ENCODE measurements at regions not wholly inside any gene's neighbourhood (a gene's known extent, or its start where the extent isn't known, plus 50 kb on each side); places are given as distances from the start of the nearest gene placed in this dataset.
A peak's percentile ranks its signal among the peaks of the same experiment; 100 is the strongest.

- H3K36me3 ChIP-seq: no peaks in the 10 kb centered on the region
- no peaks in the 10 kb centered on the region for H3K27me3 ChIP-seq
- ATAC-seq: peak; percentile 72 to 92 (median 80)
- H3K4me3 ChIP-seq: no peak overlapping the region
- peak overlapping the region in 4 of 12 donors; percentile 6 to 57 (median 32) for H3K27ac ChIP-seq
- no peak for TF ChIP-seq CTCF (IDR thresholded peaks at IDR 0.05)
- TF ChIP-seq POLR2A (IDR thresholded peaks at IDR 0.05): no peak
- peak in 3 of 5 donors; percentile 10 to 28 (median 19) for DNase-seq
- intact Hi-C loops (cut with DNase I): no loop called here
- peaks cover 0 to 15% (median 0%) of the 10 kb centered on the region in 12 donors for H3K9me3 ChIP-seq
- WGBS, 4 donors: 47 to 56% (median 53%) methylated on average over 7 of the region's 7 CpGs
- H3K4me1 ChIP-seq: no peaks in the 10 kb centered on the region
These were observed 712.9 kb upstream of the MAP3K7 start for GRCh38 chr6:91299544-91300491.

- TF ChIP-seq CTCF (IDR thresholded peaks at IDR 0.05) (no peak), POLR2A (IDR thresholded peaks at IDR 0.05) (no peak)
- intact Hi-C loops (cut with DNase I): no loop called here
- ATAC-seq: peak in 1 of 4 donors; percentile 22
These were observed 711.8 kb upstream of the MAP3K7 start for GRCh38 chr6:91298543-91299145.

GRCh38 chr6:91293395-91293794, 706.5 kb upstream of the MAP3K7 start:
- H3K4me3 ChIP-seq: no peak overlapping the region
- H3K27me3 ChIP-seq: no peaks in the 10 kb centered on the region
- intact Hi-C loops (cut with DNase I): no loop called here
- DNase-seq: no peak
- peaks cover 0 to 15% (median 0%) of the 10 kb centered on the region in 12 donors for H3K9me3 ChIP-seq
- H3K36me3 ChIP-seq: no peaks in the 10 kb centered on the region
- no peaks in the 10 kb centered on the region for H3K4me1 ChIP-seq
- no peak for ATAC-seq
- H3K27ac ChIP-seq: no peak overlapping the region
- TF ChIP-seq CTCF (IDR thresholded peaks at IDR 0.05) (no peak), POLR2A (IDR thresholded peaks at IDR 0.05) (no peak)

More at GRCh38 chr6:91298543-91299145, 711.8 kb upstream of the MAP3K7 start:
- H3K27me3 ChIP-seq: no peaks in the 10 kb centered on the region
- WGBS, 4 donors: 41 to 50% (median 46%) methylated on average over 4 of the region's 4 CpGs
- H3K4me1 ChIP-seq: no peaks in the 10 kb centered on the region
- peak overlapping the region in 4 of 12 donors; percentile 16 to 57 (median 34) for H3K27ac ChIP-seq
- no peaks in the 10 kb centered on the region for H3K36me3 ChIP-seq
- peaks cover 0 to 15% (median 0%) of the 10 kb centered on the region in 12 donors for H3K9me3 ChIP-seq
- no peak for DNase-seq
- no peak overlapping the region for H3K4me3 ChIP-seq

- WGBS, 4 donors: 42 to 70% (median 53%) methylated on average over 4 of the region's 4 CpGs
- H3K4me3 ChIP-seq: no peak overlapping the region
- no peaks in the 10 kb centered on the region for H3K9me3 ChIP-seq
- H3K27me3 ChIP-seq: no peaks in the 10 kb centered on the region
- no peak overlapping the region for H3K27ac ChIP-seq
- no peaks in the 10 kb centered on the region for H3K4me1 ChIP-seq
- DNase-seq (no peak), ATAC-seq (no peak)
- H3K36me3 ChIP-seq: no peaks in the 10 kb centered on the region
- no peak for TF ChIP-seq POLR2A (IDR thresholded peaks at IDR 0.05)
- TF ChIP-seq CTCF (IDR thresholded peaks at IDR 0.05): no peak
- intact Hi-C loops (cut with DNase I): no loop called here
These were observed 704.2 kb upstream of the MAP3K7 start for GRCh38 chr6:91291071-91291470.
